ENCODE measurements at regions not wholly inside any gene's neighbourhood (a gene's known extent, or its start where the extent isn't known, plus 50 kb on each side); places are given as distances from the start of the nearest gene placed in this dataset.

GRCh38 chrX:21158678-21159077 is 215.5 kb upstream of the CNKSR2 start:
- TF ChIP-seq E2F5 (CRISPR knock-in tag; conservative IDR thresholded peaks at IDR 0.05) (no peak), CTCF (CRISPR knock-in tag; IDR thresholded peaks at IDR 0.05) (no peak), ZNF343 (CRISPR knock-in tag; IDR thresholded peaks at IDR 0.05) (no peak), FOXK2 (IDR thresholded peaks at IDR 0.05) (no peak), ZNF274 (CRISPR knock-in tag; IDR thresholded peaks at IDR 0.05) (no peak), MTA1 (CRISPR knock-in tag; IDR thresholded peaks at IDR 0.05; ENCODE audit: borderline replicate concordance) (no peak), ARNT (IDR thresholded peaks at IDR 0.05) (no peak), POLR2AphosphoS5 (IDR thresholded peaks at IDR 0.05; ENCODE audit: low read depth, low read length) (no peak), IRF2 (CRISPR knock-in tag; IDR thresholded peaks at IDR 0.05) (no peak)

All from HepG2 (cell line).